T-helper 1 cell treated with Interleukin-12 subunit alpha and Interleukin-12 subunit beta and Interleukin-4 antibody, amounts not matched to agents 30 ng/mL and 1 ng/mL, for 36 hours (primary cell): ENCODE measurements at regions not wholly inside any gene's neighbourhood (a gene's known extent, or its start where the extent isn't known, plus 50 kb on each side); places are given as distances from the start of the nearest gene placed in this dataset.
"Not testable (repeated sequence)": the region's sequence is repeated elsewhere in the genome, so short reads cannot be mapped to it uniquely, and the experiment has no call there.

Source experiments
- intact Hi-C: fragments of 100-400 bp; cut with micrococcal nuclease; formaldehyde crosslinking; loops from one replicate; pipeline ENCODE4 v1.15.1; 2024

GRCh38 chr18:78246050-78246449, 733.6 kb upstream of the SALL3 start:
- intact Hi-C loops, result no loop called here

- intact Hi-C loops, result no loop called here
Observed at GRCh38 chr18:78246588-78246987, 733.0 kb upstream of the SALL3 start.

- intact Hi-C loops, result no loop called here
Observed at GRCh38 chr18:78247615-78248289, 731.9 kb upstream of the SALL3 start.

GRCh38 chr18:78255013-78255412, 724.6 kb upstream of the SALL3 start:
- intact Hi-C loops, result no loop called here

GRCh38 chr18:78268226-78268988, 711.2 kb upstream of the SALL3 start:
- intact Hi-C loops, result no loop called here

- intact Hi-C loops, result no loop called here
Observed at GRCh38 chr18:78271790-78272189, 707.8 kb upstream of the SALL3 start.

GRCh38 chr18:78273876-78274275, 705.7 kb upstream of the SALL3 start:
- intact Hi-C loops, result no loop called here

- intact Hi-C loops, result not testable (repeated sequence)
Observed at GRCh38 chr18:78283425-78283824, 696.2 kb upstream of the SALL3 start.

- intact Hi-C loops, result no loop called here
Observed at GRCh38 chr18:78292618-78293380, 686.8 kb upstream of the SALL3 start.

- intact Hi-C loops, result no loop called here
Observed at GRCh38 chr18:78293540-78293939, 686.1 kb upstream of the SALL3 start.

GRCh38 chr18:78293940-78294541, 685.6 kb upstream of the SALL3 start:
- intact Hi-C loops, result no loop called here

GRCh38 chr18:78295262-78295661, 684.4 kb upstream of the SALL3 start:
- intact Hi-C loops, result no loop called here

- intact Hi-C loops, result no loop called here
Observed at GRCh38 chr18:78296166-78296565, 683.5 kb upstream of the SALL3 start.

GRCh38 chr18:78297048-78297447, 682.6 kb upstream of the SALL3 start:
- intact Hi-C loops, result no loop called here

GRCh38 chr18:78303519-78304191, 676.0 kb upstream of the SALL3 start:
- intact Hi-C loops, result no loop called here

- intact Hi-C loops, result no loop called here
Observed at GRCh38 chr18:78304192-78305164, 675.1 kb upstream of the SALL3 start.

GRCh38 chr18:78305789-78306188, 673.8 kb upstream of the SALL3 start:
- intact Hi-C loops, result no loop called here

GRCh38 chr18:78309307-78309706, 670.3 kb upstream of the SALL3 start:
- intact Hi-C loops, result no loop called here

GRCh38 chr18:78309924-78310323, 669.7 kb upstream of the SALL3 start:
- intact Hi-C loops, result no loop called here

GRCh38 chr18:78319264-78319663, 660.4 kb upstream of the SALL3 start:
- intact Hi-C loops, result no loop called here
